ENCODE measurements at regions not wholly inside any gene's neighbourhood (a gene's known extent, or its start where the extent isn't known, plus 50 kb on each side); places are given as distances from the start of the nearest gene placed in this dataset.
"Not testable (repeated sequence)": the region's sequence is repeated elsewhere in the genome, so short reads cannot be mapped to it uniquely, and the experiment has no call there.

- H3K27ac ChIP-seq (ENCODE audit: low read depth, low read length, severe bottlenecking) = no peak overlapping the region
- H3K36me3 ChIP-seq (ENCODE audit: control insufficient read depth, insufficient read depth, low read length) = no peaks in the 10 kb centered on the region
- WGBS, 2 experiments (ENCODE audit: insufficient coverage in 2 of 2) = no CpG with 5 or more reads among the region's 1 CpG
- no peaks in the 10 kb centered on the region for H3K4me1 ChIP-seq (ENCODE audit: control insufficient read depth, insufficient read depth, low read length, poor library complexity, severe bottlenecking)
- no peak overlapping the region for H3K4me3 ChIP-seq (ENCODE audit: extremely low read depth, insufficient read depth, low read length, poor library complexity, severe bottlenecking)
- no peaks in the 10 kb centered on the region for H3K9me3 ChIP-seq (ENCODE audit: control insufficient read depth, low read length)
Measured at GRCh38 chr3:105281989-105282388, 84.7 kb upstream of the ALCAM start.

DNA sequence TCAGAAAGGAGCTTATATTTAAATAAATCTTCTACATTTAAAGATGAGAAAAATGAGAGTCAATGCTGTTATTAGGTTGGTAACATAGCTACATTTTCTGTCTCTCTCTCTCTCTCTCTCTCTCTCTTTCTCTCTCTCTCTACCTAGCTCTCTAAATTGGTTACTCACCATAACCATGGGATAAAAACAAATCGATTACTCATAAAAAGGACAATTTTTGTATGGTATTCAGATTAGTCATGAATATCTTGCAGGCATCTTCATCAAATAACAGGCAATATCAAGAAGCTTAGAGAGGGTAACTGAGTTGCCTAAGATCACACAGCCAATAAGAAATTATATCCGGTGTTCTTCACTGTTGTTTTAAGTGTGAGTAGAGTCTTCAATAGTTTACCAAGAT is 81.8 kb upstream of the ALCAM start:
- Histone ChIP-seq H3K27ac (ENCODE audit: low read depth, low read length, severe bottlenecking) (no peak overlapping the region), H3K9me3 (ENCODE audit: control insufficient read depth, low read length) (no peaks in the 10 kb centered on the region), H3K4me3 (ENCODE audit: extremely low read depth, insufficient read depth, low read length, poor library complexity, severe bottlenecking) (no peak overlapping the region), H3K4me1 (ENCODE audit: control insufficient read depth, insufficient read depth, low read length, poor library complexity, severe bottlenecking) (no peaks in the 10 kb centered on the region), H3K36me3 (ENCODE audit: control insufficient read depth, insufficient read depth, low read length) (no peaks in the 10 kb centered on the region)
- WGBS, 2 experiments (ENCODE audit: insufficient coverage in 2 of 2) = no CpG with 5 or more reads among the region's 2 CpGs

DNA sequence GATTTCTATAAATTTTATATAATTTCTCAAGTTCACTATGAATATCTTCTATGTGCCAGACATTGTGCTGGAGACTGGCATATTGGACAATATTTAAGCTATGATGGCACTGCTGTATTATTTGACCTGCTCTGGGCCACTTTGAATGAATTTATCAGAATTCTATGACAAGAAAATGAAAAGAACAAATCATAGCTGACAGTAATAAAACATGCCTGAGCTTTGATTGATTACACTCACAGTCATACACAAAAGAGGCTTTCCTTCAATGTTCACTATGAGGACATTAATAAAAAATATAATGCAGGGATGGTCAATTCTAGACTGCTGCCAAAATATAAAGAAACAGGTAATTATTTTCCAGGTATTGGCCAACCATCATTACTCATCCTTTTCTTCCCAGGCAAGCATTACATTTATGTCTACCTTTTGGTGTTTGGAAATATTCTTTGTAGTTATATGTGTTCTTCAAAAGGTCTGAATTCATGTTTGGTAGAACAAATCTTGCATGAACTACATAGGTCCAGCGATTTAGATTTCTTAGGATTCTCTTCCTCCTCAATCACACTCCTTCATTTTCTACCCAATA is 81.0 kb upstream of the ALCAM start:
- H3K27ac ChIP-seq (ENCODE audit: low read depth, low read length, severe bottlenecking) = no peak overlapping the region
- no peak overlapping the region for H3K4me3 ChIP-seq (ENCODE audit: extremely low read depth, insufficient read depth, low read length, poor library complexity, severe bottlenecking)
- no peaks in the 10 kb centered on the region for H3K4me1 ChIP-seq (ENCODE audit: control insufficient read depth, insufficient read depth, low read length, poor library complexity, severe bottlenecking)
- no peaks in the 10 kb centered on the region for H3K9me3 ChIP-seq (ENCODE audit: control insufficient read depth, low read length)
- WGBS, 2 experiments (ENCODE audit: insufficient coverage in 2 of 2) = no CpG with 5 or more reads among the region's 1 CpG
- no peaks in the 10 kb centered on the region for H3K36me3 ChIP-seq (ENCODE audit: control insufficient read depth, insufficient read depth, low read length)

- no peak overlapping the region for H3K4me3 ChIP-seq (ENCODE audit: extremely low read depth, insufficient read depth, low read length, poor library complexity, severe bottlenecking)
- H3K9me3 ChIP-seq (ENCODE audit: control insufficient read depth, low read length) = no peaks in the 10 kb centered on the region
- no peaks in the 10 kb centered on the region for H3K36me3 ChIP-seq (ENCODE audit: control insufficient read depth, insufficient read depth, low read length)
- H3K27ac ChIP-seq (ENCODE audit: low read depth, low read length, severe bottlenecking) = no peak overlapping the region
- 75 to 93% methylated on average over 1 of the region's 1 CpG for WGBS, 2 experiments (ENCODE audit: insufficient coverage in 2 of 2)
- no peaks in the 10 kb centered on the region for H3K4me1 ChIP-seq (ENCODE audit: control insufficient read depth, insufficient read depth, low read length, poor library complexity, severe bottlenecking)
Measured at GRCh38 chr3:105293441-105293840, 73.3 kb upstream of the ALCAM start.

DNA sequence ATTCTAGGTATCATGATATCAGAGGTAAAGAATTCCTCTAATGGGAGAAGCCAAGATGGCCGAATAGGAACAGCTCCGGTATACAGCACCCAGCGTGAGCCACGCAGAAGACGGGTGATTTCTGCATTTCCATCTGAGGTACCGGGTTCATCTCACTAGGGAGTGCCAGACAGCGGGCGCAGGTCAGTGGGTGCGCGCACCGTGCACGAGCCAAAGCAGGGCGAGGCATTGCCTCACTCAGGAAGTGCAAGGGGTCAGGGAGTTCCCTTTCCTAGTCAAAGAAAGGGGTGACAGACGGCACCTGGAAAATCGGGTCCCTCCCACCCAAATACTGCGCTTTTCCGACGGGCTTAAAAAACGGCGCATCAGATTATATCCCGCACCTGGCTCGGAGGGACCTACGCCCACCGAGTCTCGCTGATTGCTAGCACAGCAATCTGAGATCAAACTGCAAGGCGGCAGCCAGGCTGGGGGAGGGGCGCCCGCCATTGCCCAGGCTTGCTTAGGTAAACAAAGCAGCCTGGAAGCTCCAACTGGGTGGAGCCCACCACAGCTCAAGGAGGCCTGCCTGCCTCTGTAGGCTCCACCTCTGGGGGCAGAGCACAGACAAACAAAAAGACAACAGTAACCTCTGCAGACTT is 70.4 kb upstream of the ALCAM start:
- not testable (repeated sequence) for H3K4me1 ChIP-seq (ENCODE audit: control insufficient read depth, insufficient read depth, low read length, poor library complexity, severe bottlenecking); H3K36me3 ChIP-seq (ENCODE audit: control insufficient read depth, insufficient read depth, low read length); H3K4me3 ChIP-seq (ENCODE audit: extremely low read depth, insufficient read depth, low read length, poor library complexity, severe bottlenecking); H3K9me3 ChIP-seq (ENCODE audit: control insufficient read depth, low read length); H3K27ac ChIP-seq (ENCODE audit: low read depth, low read length, severe bottlenecking)
- WGBS, 2 experiments (ENCODE audit: insufficient coverage in 2 of 2) = 94 to 100% methylated on average over 13 of the region's 28 CpGs

- H3K36me3 ChIP-seq (ENCODE audit: control insufficient read depth, insufficient read depth, low read length) = no peaks in the 10 kb centered on the region
- no peaks in the 10 kb centered on the region for H3K4me1 ChIP-seq (ENCODE audit: control insufficient read depth, insufficient read depth, low read length, poor library complexity, severe bottlenecking)
- H3K4me3 ChIP-seq (ENCODE audit: extremely low read depth, insufficient read depth, low read length, poor library complexity, severe bottlenecking) = no peak overlapping the region
- H3K9me3 ChIP-seq (ENCODE audit: control insufficient read depth, low read length) = peaks cover 9% of the 10 kb centered on the region
- no CpG with 5 or more reads among the region's 1 CpG for WGBS, 2 experiments (ENCODE audit: insufficient coverage in 2 of 2)
- no peak overlapping the region for H3K27ac ChIP-seq (ENCODE audit: low read depth, low read length, severe bottlenecking)
Measured at GRCh38 chr3:105304487-105304886, 62.2 kb upstream of the ALCAM start.

- no peak overlapping the region for H3K27ac ChIP-seq (ENCODE audit: low read depth, low read length, severe bottlenecking)
- no CpG with 5 or more reads among the region's 1 CpG for WGBS, 2 experiments (ENCODE audit: insufficient coverage in 2 of 2)
- H3K36me3 ChIP-seq (ENCODE audit: control insufficient read depth, insufficient read depth, low read length) = no peaks in the 10 kb centered on the region
- H3K4me3 ChIP-seq (ENCODE audit: extremely low read depth, insufficient read depth, low read length, poor library complexity, severe bottlenecking) = no peak overlapping the region
- no peaks in the 10 kb centered on the region for H3K4me1 ChIP-seq (ENCODE audit: control insufficient read depth, insufficient read depth, low read length, poor library complexity, severe bottlenecking)
- no peaks in the 10 kb centered on the region for H3K9me3 ChIP-seq (ENCODE audit: control insufficient read depth, low read length)
Measured at GRCh38 chr3:105315144-105315543, 51.6 kb upstream of the ALCAM start.

GRCh38 chr3:105315815-105316214 is 50.9 kb upstream of the ALCAM start:
- Histone ChIP-seq H3K27ac (ENCODE audit: low read depth, low read length, severe bottlenecking) (no peak overlapping the region), H3K9me3 (ENCODE audit: control insufficient read depth, low read length) (no peaks in the 10 kb centered on the region), H3K4me3 (ENCODE audit: extremely low read depth, insufficient read depth, low read length, poor library complexity, severe bottlenecking) (no peak overlapping the region), H3K4me1 (ENCODE audit: control insufficient read depth, insufficient read depth, low read length, poor library complexity, severe bottlenecking) (no peaks in the 10 kb centered on the region), H3K36me3 (ENCODE audit: control insufficient read depth, insufficient read depth, low read length) (no peaks in the 10 kb centered on the region)
- no CpG with 5 or more reads among the region's 3 CpGs for WGBS, 2 experiments (ENCODE audit: insufficient coverage in 2 of 2)

DNA sequence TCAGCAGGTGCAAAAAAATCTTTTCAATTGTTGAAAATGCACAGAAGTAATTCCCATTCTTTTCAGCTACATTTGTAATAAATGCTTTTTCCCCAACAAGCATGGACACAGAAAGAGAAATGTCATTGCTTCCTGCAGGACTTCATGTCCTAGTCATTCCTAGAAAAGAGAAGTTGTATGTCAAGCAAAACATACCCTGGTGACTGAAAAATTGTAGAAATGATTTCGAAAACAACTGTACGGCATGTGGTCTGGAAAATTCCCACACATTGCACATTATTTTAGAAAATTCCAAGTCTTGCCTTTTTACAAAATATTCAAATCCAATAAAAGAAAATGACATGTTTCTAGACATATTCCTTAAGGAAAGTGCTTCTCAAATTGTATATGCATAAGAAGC is 50.4 kb upstream of the ALCAM start:
- no peaks in the 10 kb centered on the region for H3K9me3 ChIP-seq (ENCODE audit: control insufficient read depth, low read length)
- H3K36me3 ChIP-seq (ENCODE audit: control insufficient read depth, insufficient read depth, low read length) = no peaks in the 10 kb centered on the region
- no peaks in the 10 kb centered on the region for H3K4me1 ChIP-seq (ENCODE audit: control insufficient read depth, insufficient read depth, low read length, poor library complexity, severe bottlenecking)
- H3K27ac ChIP-seq (ENCODE audit: low read depth, low read length, severe bottlenecking) = no peak overlapping the region
- 100% methylated on average over 1 of the region's 2 CpGs; no CpG with 5 or more reads in 1 of the 2 experiments for WGBS, 2 experiments (ENCODE audit: insufficient coverage in 2 of 2)
- H3K4me3 ChIP-seq (ENCODE audit: extremely low read depth, insufficient read depth, low read length, poor library complexity, severe bottlenecking) = no peak overlapping the region
